SIG-M5 (cell line): ENCODE measurements at regions not wholly inside any gene's neighbourhood (a gene's known extent, or its start where the extent isn't known, plus 50 kb on each side); places are given as distances from the start of the nearest gene placed in this dataset.
"Not testable (repeated sequence)": the region's sequence is repeated elsewhere in the genome, so short reads cannot be mapped to it uniquely, and the experiment has no call there.

ENCODE experiments used
- DNase-seq: peaks from one replicate; lab custom pipeline; 2025; lab: John Stamatoyannopoulos, UW

- no peak for DNase-seq
Observed at GRCh38 chr14:21825149-21825743, 151.6 kb upstream of the OR4E1 start.

- DNase-seq, result no peak
Observed at GRCh38 chr14:21822109-21822508, 148.5 kb upstream of the OR4E1 start.

GRCh38 chr14:21820631-21821030, 147.0 kb upstream of the OR4E1 start:
- no peak for DNase-seq

- not testable (repeated sequence) for DNase-seq
Observed at GRCh38 chr14:21819891-21820290, 146.3 kb upstream of the OR4E1 start.

GRCh38 chr14:21817010-21817409, 143.4 kb upstream of the OR4E1 start:
- not testable (repeated sequence) for DNase-seq

- DNase-seq, result no peak
Observed at GRCh38 chr14:21807975-21808374, 134.4 kb upstream of the OR4E1 start.

GRCh38 chr14:21804981-21805380, 131.4 kb upstream of the OR4E1 start:
- DNase-seq, result no peak

GRCh38 chr14:21802441-21802840, 128.8 kb upstream of the OR4E1 start:
- no peak for DNase-seq

GRCh38 chr14:21796916-21797315, 123.3 kb upstream of the OR4E1 start:
- no peak for DNase-seq

GRCh38 chr14:21795456-21795855, 121.8 kb upstream of the OR4E1 start:
- DNase-seq, result no peak

- DNase-seq, result no peak
Observed at GRCh38 chr14:21791749-21792148, 118.1 kb upstream of the OR4E1 start.

GRCh38 chr14:21788687-21789086, 115.1 kb upstream of the OR4E1 start:
- not testable (repeated sequence) for DNase-seq

GRCh38 chr14:21787242-21787641, 113.6 kb upstream of the OR4E1 start:
- not testable (repeated sequence) for DNase-seq

GRCh38 chr14:21781543-21781942, 107.9 kb upstream of the OR4E1 start:
- no peak for DNase-seq

GRCh38 chr14:21780429-21781084, 106.9 kb upstream of the OR4E1 start:
- DNase-seq, result no peak

- DNase-seq, result no peak
Observed at GRCh38 chr14:21771671-21772070, 98.1 kb upstream of the OR4E1 start.

GRCh38 chr14:21768875-21769257, 95.2 kb upstream of the OR4E1 start:
- DNase-seq, result no peak

- no peak for DNase-seq
Observed at GRCh38 chr14:21768116-21768874, 94.7 kb upstream of the OR4E1 start.

GRCh38 chr14:21760360-21760759, 86.7 kb upstream of the OR4E1 start:
- not testable (repeated sequence) for DNase-seq

- no peak for DNase-seq
Observed at GRCh38 chr14:21749306-21749868, 75.8 kb upstream of the OR4E1 start.

GRCh38 chr14:21748869-21749303, 75.3 kb upstream of the OR4E1 start:
- DNase-seq, result peak; percentile 16

GRCh38 chr14:21735639-21736307, 62.2 kb upstream of the OR4E1 start:
- DNase-seq, result no peak
